ENCODE measurements at regions not wholly inside any gene's neighbourhood (a gene's known extent, or its start where the extent isn't known, plus 50 kb on each side); places are given as distances from the start of the nearest gene placed in this dataset.

DNA sequence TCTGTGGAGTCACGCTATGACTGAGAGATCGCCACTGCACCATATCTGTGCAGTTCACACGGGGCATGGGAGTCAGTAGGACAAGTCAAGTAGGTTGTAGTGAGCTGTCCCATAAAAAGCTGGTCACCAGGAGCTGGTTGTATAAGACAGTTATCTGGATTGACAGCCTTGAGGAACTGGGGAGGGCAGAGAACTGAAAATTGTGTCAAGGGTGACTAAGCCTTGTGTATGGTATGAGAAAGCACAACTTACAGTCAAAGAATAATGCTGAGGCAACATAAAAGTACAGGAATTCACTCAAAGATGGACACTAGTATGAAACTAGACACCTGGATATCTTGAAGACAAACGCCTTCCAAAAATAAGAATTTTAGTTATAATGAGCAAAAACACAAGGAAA lies 564.9 kb downstream of the POM121L12 start:
- H3K9ac ChIP-seq (ENCODE audit: low read depth, low read length): no peak overlapping the region
- H3K4me1 ChIP-seq (ENCODE audit: control insufficient read depth, insufficient read depth, low read length): no peaks in the 10 kb centered on the region
- no peak overlapping the region for H4K5ac ChIP-seq (ENCODE audit: low read depth, low read length)
- POLR2A ChIA-PET (ENCODE audit: unreplicated experiment): no interaction called here
- H3K4me3 ChIP-seq (ENCODE audit: insufficient read depth, low read depth, low read length): no peak overlapping the region
- H2BK15ac ChIP-seq (ENCODE audit: low read depth, low read length): no peak overlapping the region
- H3K9me3 ChIP-seq (ENCODE audit: control insufficient read depth, insufficient read depth, low read length): peaks cover 17% of the 10 kb centered on the region
- no peak overlapping the region for H4K8ac ChIP-seq (ENCODE audit: low read depth in 2 of 2, low read length in 2 of 2)
- H2AK9ac ChIP-seq (replicated peaks; ENCODE audit: low read depth, low read length, poor library complexity): no peak overlapping the region
- no peak overlapping the region for H2AK5ac ChIP-seq (ENCODE audit: low read depth, low read length)
- no peaks in the 10 kb centered on the region for H3K36me3 ChIP-seq (ENCODE audit: control insufficient read depth, insufficient read depth, low read length)
- dilution Hi-C loops (cut with HindIII; ENCODE audit: low sequenced_read_pairs, unreplicated experiment) (no loop called here), intact Hi-C loops (cut with micrococcal nuclease) (no loop called here), in situ Hi-C loops (cut with MboI; ENCODE audit: low sequenced_read_pairs) (no loop called here)
- H3K18ac ChIP-seq (ENCODE audit: low read depth, low read length): no peak overlapping the region
- H2AFZ ChIP-seq (replicated peaks; ENCODE audit: low read length, poor library complexity): no peak overlapping the region
- no peak for DNase-seq
- no peaks in the 10 kb centered on the region for H3K79me1 ChIP-seq (ENCODE audit: low read depth in 1 of 2, low read length in 2 of 2)
- H3K27ac ChIP-seq (ENCODE audit: insufficient read depth, low read length): no peak overlapping the region
- H2BK120ac ChIP-seq (ENCODE audit: low read depth, low read length): no peak overlapping the region
- no peak overlapping the region for H2BK20ac ChIP-seq (ENCODE audit: low read depth, low read length)
- CTCF ChIA-PET: no interaction called here
- H3K4ac ChIP-seq (ENCODE audit: low read depth, low read length): no peak overlapping the region
- no peaks in the 10 kb centered on the region for H4K20me1 ChIP-seq (ENCODE audit: insufficient read depth, low read length)
- no TSS peak for BruUV-seq (replicated peaks)
- H3K4me2 ChIP-seq (ENCODE audit: low read depth, low read length): no peak overlapping the region
- TF ChIP-seq FOS (IDR thresholded peaks at IDR 0.05; ENCODE audit: low read depth, low read length) (no peak), MAZ (IDR thresholded peaks at IDR 0.05; ENCODE audit: borderline replicate concordance, low read depth, low read length) (no peak), MAFK (IDR thresholded peaks at IDR 0.05; ENCODE audit: low read depth, low read length) (no peak), CTCF (conservative IDR thresholded peaks at IDR 0.05; ENCODE audit: low read depth, low read length) (no peak), CHD1 (IDR thresholded peaks at IDR 0.05; ENCODE audit: low read depth, low read length) (no peak), RFX5 (IDR thresholded peaks at IDR 0.05; ENCODE audit: low read depth, low read length) (no peak), POLR2A (IDR thresholded peaks at IDR 0.05; ENCODE audit: low read depth, low read length) (no peak), SMC3 (IDR thresholded peaks at IDR 0.05; ENCODE audit: low read depth, low read length) (no peak), CEBPB (IDR thresholded peaks at IDR 0.05; ENCODE audit: low read depth, low read length) (no peak)
- TF ChIP-seq, protein P1, sequence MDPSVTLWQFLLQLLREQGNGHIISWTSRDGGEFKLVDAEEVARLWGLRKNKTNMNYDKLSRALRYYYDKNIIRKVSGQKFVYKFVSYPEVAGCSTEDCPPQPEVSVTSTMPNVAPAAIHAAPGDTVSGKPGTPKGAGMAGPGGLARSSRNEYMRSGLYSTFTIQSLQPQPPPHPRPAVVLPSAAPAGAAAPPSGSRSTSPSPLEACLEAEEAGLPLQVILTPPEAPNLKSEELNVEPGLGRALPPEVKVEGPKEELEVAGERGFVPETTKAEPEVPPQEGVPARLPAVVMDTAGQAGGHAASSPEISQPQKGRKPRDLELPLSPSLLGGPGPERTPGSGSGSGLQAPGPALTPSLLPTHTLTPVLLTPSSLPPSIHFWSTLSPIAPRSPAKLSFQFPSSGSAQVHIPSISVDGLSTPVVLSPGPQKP (IDR thresholded peaks at IDR 0.05; ENCODE audit: borderline replicate concordance, low read depth, low read length): no peak
- no peak overlapping the region for H2BK5ac ChIP-seq (ENCODE audit: low read depth, low read length, poor library complexity, severe bottlenecking)
- no peak overlapping the region for H3K14ac ChIP-seq (replicated peaks; ENCODE audit: low read depth, low read length)
- WGBS, 2 experiments (ENCODE audit: extremely low coverage in 2 of 2, insufficient read length in 1 of 2): 20% methylated on average over 2 of the region's 4 CpGs; no CpG with 5 or more reads in 1 of the 2 experiments
- no peak for ATAC-seq (ENCODE audit: low read depth)
- H3K23ac ChIP-seq (ENCODE audit: low read depth, low read length): no peak overlapping the region
- H3K9me1 ChIP-seq (ENCODE audit: insufficient read depth, low read length): no peaks in the 10 kb centered on the region
- H3K27me3 ChIP-seq (ENCODE audit: control insufficient read depth, insufficient read depth, low read length): no peaks in the 10 kb centered on the region
- no peak overlapping the region for H4K91ac ChIP-seq (ENCODE audit: insufficient read depth, low read depth, low read length)
- no peak overlapping the region for H3K56ac ChIP-seq (ENCODE audit: extremely low read depth, insufficient read depth, low read length)
